HS-5 (cell line): ENCODE measurements at regions not wholly inside any gene's neighbourhood (a gene's known extent, or its start where the extent isn't known, plus 50 kb on each side); places are given as distances from the start of the nearest gene placed in this dataset.

Experiments used
- DNase-seq: peaks from one replicate; pipeline ENCODE4 v3.0.0-alpha.2; 2012; ENCODE audit warnings: low read depth

- DNase-seq, result no peak
These were observed 1722.2 kb downstream of the RPA4 start for GRCh38 chrX:98605941-98606340.

GRCh38 chrX:98607739-98608138 lies 1724.0 kb downstream of the RPA4 start:
- DNase-seq, result no peak

- DNase-seq, result no peak
These were observed 1743.9 kb downstream of the RPA4 start for GRCh38 chrX:98627645-98628044.

DNA sequence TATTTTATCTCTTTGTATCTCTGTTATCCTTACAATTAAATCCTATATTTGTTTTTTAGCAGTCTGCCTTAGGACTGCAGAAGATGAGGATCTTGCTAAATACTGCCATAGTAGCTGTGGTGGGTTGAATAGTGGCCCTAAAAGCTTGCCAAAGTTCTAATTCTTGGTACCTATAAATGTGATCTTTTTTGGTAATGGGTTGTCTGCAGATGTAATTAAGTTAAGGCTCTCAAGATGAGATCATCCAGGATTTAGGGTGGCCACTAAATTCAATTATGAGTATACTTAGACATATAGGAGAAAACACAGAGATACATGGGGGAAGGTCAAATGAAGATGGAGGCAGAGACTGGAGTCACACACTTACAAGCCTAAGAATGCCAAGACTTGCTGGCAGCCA lies 1753.7 kb downstream of the RPA4 start:
- no peak for DNase-seq

GRCh38 chrX:98646351-98646750 lies 1762.6 kb downstream of the RPA4 start:
- DNase-seq, result no peak

GRCh38 chrX:98654565-98654964 lies 1755.5 kb downstream of the PCDH19 start:
- no peak for DNase-seq
